ENCODE measurements at regions not wholly inside any gene's neighbourhood (a gene's known extent, or its start where the extent isn't known, plus 50 kb on each side); places are given as distances from the start of the nearest gene placed in this dataset.

- intact Hi-C loops (cut with micrococcal nuclease), result loop anchor here (10.0 kb wide), 1 partner anchor 319 kb away; the partner anchor contains the start of gene BBX
- POLR2A ChIA-PET, result interaction anchor here (1.2 to 6.7 kb wide), 9 partner anchors 11 to 319 kb away, joined by 3 to 79 read pairs (median 10); no protein-coding TSS in a partner anchor
- Mint-ChIP-seq H3K36me3 (ENCODE audit: insufficient read depth, unreplicated experiment) (no peaks in the 10 kb centered on the region), H3K4me3 (ENCODE audit: unreplicated experiment) (no peak overlapping the region), H3K4me1 (ENCODE audit: insufficient read depth, unreplicated experiment) (peaks cover 43% of the 10 kb centered on the region), H3K27me3 (ENCODE audit: insufficient read depth, unreplicated experiment) (no peaks in the 10 kb centered on the region), H3K27ac (ENCODE audit: low read depth, unreplicated experiment) (no peak overlapping the region), H3K9me3 (ENCODE audit: unreplicated experiment) (no peaks in the 10 kb centered on the region)
- no peak for DNase-seq (ENCODE audit: unreplicated experiment)
- no TSS peak for BruUV-seq (replicated peaks)
- CTCF ChIA-PET, result interaction anchor here (0.6 to 3.0 kb wide), 6 partner anchors 9 to 225 kb away, joined by 3 to 11 read pairs (median 5); no protein-coding TSS in a partner anchor
- no peak for TF ChIP-seq CTCF (IDR thresholded peaks at IDR 0.05; ENCODE audit: unreplicated experiment)
These were observed 171.9 kb upstream of the CCDC54 start for GRCh38 chr3:107205358-107205757.

- H3K27ac Mint-ChIP-seq (ENCODE audit: low read depth, unreplicated experiment), result no peak overlapping the region
- no TSS peak for BruUV-seq (replicated peaks)
- CTCF ChIA-PET, result interaction anchor here (0.6 to 3.5 kb wide), 17 partner anchors 10 to 722 kb away, joined by 3 to 50 read pairs (median 6); no protein-coding TSS in a partner anchor
- H3K9me3 Mint-ChIP-seq (ENCODE audit: unreplicated experiment), result no peaks in the 10 kb centered on the region
- intact Hi-C loops (cut with micrococcal nuclease), result loop anchor here (1.0 to 10.0 kb wide), 5 partner anchors 29 to 319 kb away; partner anchors contain the start of gene BBX
- DNase-seq (ENCODE audit: unreplicated experiment), result peak; percentile 85
- H3K4me3 Mint-ChIP-seq (ENCODE audit: unreplicated experiment), result no peak overlapping the region
- TF ChIP-seq CTCF (IDR thresholded peaks at IDR 0.05; ENCODE audit: unreplicated experiment), result peak; percentile 57
- peaks cover 42% of the 10 kb centered on the region for H3K4me1 Mint-ChIP-seq (ENCODE audit: insufficient read depth, unreplicated experiment)
- no peaks in the 10 kb centered on the region for H3K27me3 Mint-ChIP-seq (ENCODE audit: insufficient read depth, unreplicated experiment)
- H3K36me3 Mint-ChIP-seq (ENCODE audit: insufficient read depth, unreplicated experiment), result no peaks in the 10 kb centered on the region
- POLR2A ChIA-PET, result interaction anchor here (0.6 to 6.7 kb wide), 12 partner anchors 10 to 382 kb away, joined by 3 to 79 read pairs (median 6); no protein-coding TSS in a partner anchor
These were observed 171.1 kb upstream of the CCDC54 start for GRCh38 chr3:107206141-107206540.

- no peaks in the 10 kb centered on the region for H3K9me3 Mint-ChIP-seq (ENCODE audit: unreplicated experiment)
- TF ChIP-seq CTCF (IDR thresholded peaks at IDR 0.05; ENCODE audit: unreplicated experiment), result no peak
- no peaks in the 10 kb centered on the region for H3K36me3 Mint-ChIP-seq (ENCODE audit: insufficient read depth, unreplicated experiment)
- intact Hi-C loops (cut with micrococcal nuclease), result loop anchor here (1.0 to 10.0 kb wide), 5 partner anchors 28 to 318 kb away; partner anchors contain the start of gene BBX
- no TSS peak for BruUV-seq (replicated peaks)
- no peak overlapping the region for H3K4me3 Mint-ChIP-seq (ENCODE audit: unreplicated experiment)
- ChIA-PET CTCF (interaction anchor here (0.6 to 3.5 kb wide), 15 partner anchors 9 to 721 kb away, joined by 3 to 50 read pairs (median 7); no protein-coding TSS in a partner anchor), POLR2A (interaction anchor here (0.9 to 6.7 kb wide), 9 partner anchors 9 to 223 kb away, joined by 3 to 79 read pairs (median 10); no protein-coding TSS in a partner anchor)
- H3K27me3 Mint-ChIP-seq (ENCODE audit: insufficient read depth, unreplicated experiment), result no peaks in the 10 kb centered on the region
- H3K27ac Mint-ChIP-seq (ENCODE audit: low read depth, unreplicated experiment), result peak overlapping the region; percentile 91
- no peak for DNase-seq (ENCODE audit: unreplicated experiment)
- H3K4me1 Mint-ChIP-seq (ENCODE audit: insufficient read depth, unreplicated experiment), result peaks cover 43% of the 10 kb centered on the region
These were observed 170.3 kb upstream of the CCDC54 start for GRCh38 chr3:107206945-107207344.

- ChIA-PET POLR2A (interaction anchor here (0.6 to 6.7 kb wide), 15 partner anchors 8 to 1339 kb away, joined by 3 to 79 read pairs (median 5); no protein-coding TSS in a partner anchor), CTCF (interaction anchor here (0.7 to 3.5 kb wide), 9 partner anchors 8 to 1817 kb away, joined by 3 to 50 read pairs (median 3); no protein-coding TSS in a partner anchor)
- no peaks in the 10 kb centered on the region for H3K36me3 Mint-ChIP-seq (ENCODE audit: insufficient read depth, unreplicated experiment)
- peak; percentile 95 for DNase-seq (ENCODE audit: unreplicated experiment)
- peak overlapping the region; percentile 91 for H3K27ac Mint-ChIP-seq (ENCODE audit: low read depth, unreplicated experiment)
- intact Hi-C loops (cut with micrococcal nuclease), result loop anchor here (10.0 kb wide), 1 partner anchor 317 kb away; the partner anchor contains the start of gene BBX
- BruUV-seq (replicated peaks), result no TSS peak
- TF ChIP-seq CTCF (IDR thresholded peaks at IDR 0.05; ENCODE audit: unreplicated experiment), result no peak
- no peaks in the 10 kb centered on the region for H3K27me3 Mint-ChIP-seq (ENCODE audit: insufficient read depth, unreplicated experiment)
- peak overlapping the region; percentile 62 for H3K4me3 Mint-ChIP-seq (ENCODE audit: unreplicated experiment)
- peaks cover 44% of the 10 kb centered on the region for H3K4me1 Mint-ChIP-seq (ENCODE audit: insufficient read depth, unreplicated experiment)
- no peaks in the 10 kb centered on the region for H3K9me3 Mint-ChIP-seq (ENCODE audit: unreplicated experiment)
These were observed 169.1 kb upstream of the CCDC54 start for GRCh38 chr3:107208100-107208499.
